MM.1S (cell line): ENCODE measurements at regions not wholly inside any gene's neighbourhood (a gene's known extent, or its start where the extent isn't known, plus 50 kb on each side); places are given as distances from the start of the nearest gene placed in this dataset.

Experiments
- CTCF ChIP-seq: fragments of 300-600 bp; sonication (generic); IDR thresholded peaks from 2 replicates; pipeline ENCODE4 v1.5.1; 2016; ENCODE audit warnings: antibody characterized with exemption, low read length, mixed read lengths
- EZH2 ChIP-seq: fragments of 300-600 bp; sonication (generic); optimal IDR thresholded peaks from 2 replicates; pipeline ENCODE3; 2017; ENCODE audit warnings: low read depth, mild to moderate bottlenecking, antibody characterized with exemption, low read length, mixed read lengths
- EZH2phosphoT487 ChIP-seq: fragments of 300-600 bp; sonication (generic); IDR thresholded peaks from 2 replicates; pipeline ENCODE4 v1.6.1; 2018; ENCODE audit warnings: antibody characterized with exemption, low read length

DNA sequence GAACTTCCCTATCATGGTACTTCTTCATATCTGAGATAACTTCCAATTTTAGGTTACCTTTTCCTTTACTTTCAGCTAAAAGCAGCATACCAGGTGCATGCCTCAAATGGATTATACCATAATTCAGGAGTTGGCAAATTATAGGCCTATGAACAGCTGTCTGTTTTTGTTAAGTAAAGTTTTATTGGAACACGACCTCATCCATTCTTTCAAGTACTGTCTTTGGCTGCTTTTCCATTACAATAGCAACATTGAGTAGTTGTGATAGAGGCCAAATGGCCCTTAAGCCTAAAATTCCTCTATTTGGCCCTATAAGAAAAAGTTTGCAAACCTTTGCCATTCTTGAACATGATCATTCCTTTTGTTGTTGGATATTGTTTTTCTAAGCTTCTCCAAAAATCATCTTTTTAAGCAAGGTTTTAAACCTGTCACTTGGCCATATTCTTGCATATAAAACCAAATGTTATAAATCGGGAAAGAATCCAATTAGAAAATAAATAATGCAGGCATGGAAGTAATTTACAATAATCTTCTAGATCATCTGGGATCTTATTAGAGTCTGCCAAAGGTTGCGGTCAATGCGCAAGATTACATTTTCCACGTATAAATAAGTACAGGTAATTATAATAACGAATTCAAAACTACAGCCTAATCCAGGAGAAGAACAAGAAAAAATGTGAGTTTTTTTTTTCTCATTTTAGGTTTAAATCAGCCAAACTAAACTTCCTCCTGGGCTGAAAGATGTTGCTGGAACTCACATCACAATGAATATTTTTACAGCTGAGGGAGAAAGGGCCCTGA, 226.5 kb upstream of the ANKRD55 start:
- no peak for TF ChIP-seq CTCF
- no peak for TF ChIP-seq EZH2
- TF ChIP-seq EZH2phosphoT487, result no peak
